K562 (cell line): ENCODE measurements at regions not wholly inside any gene's neighbourhood (a gene's known extent, or its start where the extent isn't known, plus 50 kb on each side); places are given as distances from the start of the nearest gene placed in this dataset.
"Not testable (repeated sequence)": the region's sequence is repeated elsewhere in the genome, so short reads cannot be mapped to it uniquely, and the experiment has no call there.

ENCODE experiments used
- ATAC-seq: fragments of 200-7000 bp; cut with Tn5 transposase; 3 replicates; pipeline ENCODE4 v1.9.1; 2020; ENCODE audit warnings: moderate library complexity
- BruUV-seq: library from RNA; stranded (reverse); fragments of 400-500 nt; replicated peaks from 2 replicates; lab custom pipeline; 2021; lab: Mats Ljungman, UMichigan
- CTCF ChIA-PET: fragments of 300-600 bp; formaldehyde crosslinking; extraction: SDS; loops from one replicate; lab custom pipeline; 2021; ENCODE audit warnings: low intra/inter-chr PET ratio; lab: Yijun Ruan, JAX
- POLR2A ChIA-PET: fragments of 300-600, 350-650 bp; sonication (Branson Sonifier 250); formaldehyde crosslinking; extraction: SDS; loops from one replicate; lab custom pipeline; 2021; ENCODE audit warnings: antibody characterized with exemption, inconsistent platforms; lab: Yijun Ruan, JAX
- DNase-seq, 4 experiments: peaks; one replicate each; pipeline versions ENCODE4 v3.0.0 to v3.0.0-alpha.2; 2011 to 2018; ENCODE audit warnings: low spot score in 3 of 4, mixed read lengths in 3 of 4; ENCODE audit errors: extremely low read depth in 1 of 4
- FAIRE-seq: peaks from 2 replicates; lab custom pipeline; 2011; peaks lifted over from hg19 to GRCh38; lab: Jason Lieb, UNC
- H2AFZ ChIP-seq: 2 replicates; pipeline ENCODE4 v1.6.0; 2011; ENCODE audit warnings: low read depth, low read length, control low read depth, inconsistent platforms
- H3K27ac ChIP-seq: fragments of 200-600 bp; 3 replicates; pipeline ENCODE4 v1.8.0; 2011; ENCODE audit warnings: low read depth, mild to moderate bottlenecking, control low read depth, inconsistent platforms, low read length, moderate library complexity, mixed read lengths; ENCODE audit errors: extremely low read depth
- H3K27me3 ChIP-seq, 2 experiments: fragments of 300-600 bp in 1 of 2; 2 replicates in 1 of 2; 3 replicates in 1 of 2; pipeline versions ENCODE4 v1.6.0 to v1.8.0; 2011; ENCODE audit warnings: inconsistent platforms in 2 of 2, low read length in 2 of 2, mild to moderate bottlenecking in 1 of 2, mixed read lengths in 1 of 2, moderate library complexity in 1 of 2; ENCODE audit not compliant: control insufficient read depth in 2 of 2, insufficient read depth in 2 of 2
- H3K36me3 ChIP-seq: fragments of 300-600 bp; 3 replicates; pipeline ENCODE4 v1.8.0; 2011; ENCODE audit warnings: mild to moderate bottlenecking, low read length, inconsistent platforms; ENCODE audit not compliant: control insufficient read depth, insufficient read depth
- H3K4me1 ChIP-seq, 2 experiments: fragments of 200-600 bp in 1 of 2; replicated peaks in 1 of 2; 2 replicates in 1 of 2; 3 replicates in 1 of 2; pipeline versions ENCODE4 v1.5.1 to v1.8.0; 2011; ENCODE audit warnings: inconsistent platforms in 2 of 2, low read length in 2 of 2, mild to moderate bottlenecking in 1 of 2, mixed read lengths in 1 of 2, moderate library complexity in 1 of 2; ENCODE audit not compliant: control insufficient read depth in 2 of 2, insufficient read depth in 2 of 2
- H3K4me2 ChIP-seq: 2 replicates; pipeline ENCODE4 v1.6.1; 2011; ENCODE audit warnings: low read length, control low read depth, inconsistent platforms, mixed read lengths; ENCODE audit not compliant: insufficient read depth
- H3K4me3 ChIP-seq: fragments of 200-600 bp; sonication (generic), shearing (Covaris generic); 2 replicates; pipeline ENCODE4 v1.5.1; 2016; ENCODE audit warnings: control low read depth, inconsistent platforms
- H3K79me2 ChIP-seq: fragments of 200-600 bp; 3 replicates; pipeline ENCODE4 v1.8.0; 2011; ENCODE audit warnings: low read length, inconsistent platforms; ENCODE audit not compliant: control insufficient read depth, insufficient read depth
- H3K9ac ChIP-seq, 2 experiments: 2 replicates each; pipeline versions ENCODE4 v1.6.0 to v1.6.1; 2011; ENCODE audit warnings: low read depth in 2 of 2, low read length in 2 of 2, control low read depth in 1 of 2, inconsistent platforms in 1 of 2, mild to moderate bottlenecking in 1 of 2, mixed read lengths in 1 of 2; ENCODE audit not compliant: insufficient read depth in 1 of 2
- H3K9me1 ChIP-seq: one replicate; pipeline ENCODE4 v1.6.0; 2011; ENCODE audit warnings: inconsistent platforms, mild to moderate bottlenecking, low read length, moderate library complexity; ENCODE audit not compliant: control insufficient read depth, insufficient read depth
- H3K9me3 ChIP-seq: replicated peaks from 2 replicates; pipeline ENCODE4 v1.5.1; 2011; ENCODE audit warnings: low read depth, low read length, inconsistent platforms; ENCODE audit not compliant: control insufficient read depth, insufficient read depth
- H4K20me1 ChIP-seq: replicated peaks from 2 replicates; pipeline ENCODE4 v1.6.1; 2011; ENCODE audit warnings: low read length, inconsistent platforms, mixed read lengths; ENCODE audit not compliant: control insufficient read depth, insufficient read depth
- RFX1 ChIP-seq: fragments of 450-650 bp; IDR thresholded peaks from 2 replicates; pipeline ENCODE4 v1.6.1; 2016; ENCODE audit warnings: mild to moderate bottlenecking, moderate library complexity
- WGBS: fragments of 100-300 bp; shearing (Covaris generic); methylation state at CpG from one replicate; pipeline ENCODE4 v1.1.6; 2016; ENCODE audit warnings: low coverage, mixed read lengths; ENCODE audit not compliant: insufficient coverage; ENCODE audit errors: missing lambda C conversion rate; 5-methylcytosine and 5-hydroxymethylcytosine counted together
- in situ Hi-C: fragments of 300-500 bp; cut with MboI; formaldehyde crosslinking; loops from 4 replicates; pipeline ENCODE4 v1.15.0; 2018; ENCODE audit warnings: inconsistent platforms, mixed read lengths
- intact Hi-C: fragments of 100-400 bp; cut with micrococcal nuclease; formaldehyde crosslinking; loops from 2 replicates; pipeline ENCODE4 v1.14.2; 2022

DNA sequence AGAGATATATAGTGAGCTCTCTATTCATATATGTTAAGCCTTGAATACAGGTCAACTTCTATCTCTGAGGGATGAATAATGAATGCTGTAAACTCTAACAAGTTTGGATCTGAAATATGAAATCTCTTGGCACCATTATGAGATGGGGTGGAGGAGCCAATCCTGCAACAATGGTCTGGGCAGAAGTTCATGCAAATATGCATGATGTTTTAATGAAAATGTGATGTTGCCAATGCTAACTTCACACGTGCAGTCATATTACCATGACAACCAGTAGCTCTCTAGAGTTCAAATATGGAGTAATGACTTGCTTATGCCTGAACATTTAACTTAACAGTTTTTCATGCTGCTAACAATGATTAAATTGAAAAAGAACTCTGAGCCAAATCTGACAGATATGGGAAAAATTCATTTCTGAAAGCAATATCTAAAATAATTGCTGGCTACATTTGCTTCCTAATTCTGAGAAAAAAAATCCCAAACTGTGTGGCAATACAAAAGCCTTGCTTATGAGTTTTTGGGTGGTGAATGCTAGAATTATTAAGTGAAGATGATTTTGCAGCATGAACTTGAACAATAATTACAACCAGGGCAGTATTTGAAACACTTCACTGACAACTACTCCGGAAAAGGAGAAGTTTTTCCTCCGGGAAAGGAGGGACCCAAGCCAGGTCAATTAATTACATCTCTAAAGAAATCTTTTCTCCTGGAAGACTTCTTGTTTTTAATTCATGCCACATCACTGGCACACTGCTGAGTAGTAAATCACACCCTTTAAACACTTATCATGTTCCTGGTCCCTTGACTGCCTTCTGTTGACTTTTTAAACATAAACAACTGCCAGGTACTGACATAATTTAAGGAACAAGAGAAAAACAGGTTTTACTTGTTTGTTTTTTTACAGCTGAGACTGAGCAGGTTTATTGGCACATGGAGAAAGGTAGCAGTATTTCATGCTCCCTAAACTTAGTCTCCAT is 65.8 kb upstream of the NOX4 start:
- ATAC-seq, H3K27me3 ChIP-seq, intact Hi-C loops, H4K20me1 ChIP-seq, H3K36me3 ChIP-seq, H3K4me3 ChIP-seq, H3K9me3 ChIP-seq, H3K9ac ChIP-seq, BruUV-seq, POLR2A ChIA-PET: not testable (repeated sequence)
- WGBS: 0% methylated on average over 3 of the region's 3 CpGs
- 0 out of 2 replicates have a peak, but pooled peaks have one; percentile 7 for TF ChIP-seq RFX1
- TF ChIP-seq, all 486 proteins: peak for 1; not testable (repeated sequence) for 485
- CTCF ChIA-PET, H2AFZ ChIP-seq, H3K4me2 ChIP-seq, DNase-seq, FAIRE-seq, H3K27ac ChIP-seq, H3K4me1 ChIP-seq, H3K79me2 ChIP-seq, in situ Hi-C loops, H3K9me1 ChIP-seq: not testable (repeated sequence)

GRCh38 chr11:89560598-89560997 is 69.4 kb upstream of the NOX4 start:
- DNase-seq, CTCF ChIA-PET, H2AFZ ChIP-seq, H3K27me3 ChIP-seq, H3K9me3 ChIP-seq, in situ Hi-C loops, ATAC-seq, H3K36me3 ChIP-seq, H4K20me1 ChIP-seq, H3K4me3 ChIP-seq, H3K4me2 ChIP-seq, FAIRE-seq, POLR2A ChIA-PET, intact Hi-C loops, H3K9ac ChIP-seq, H3K27ac ChIP-seq, H3K4me1 ChIP-seq, BruUV-seq, H3K79me2 ChIP-seq, H3K9me1 ChIP-seq: not testable (repeated sequence)
- WGBS: 0% methylated on average over 2 of the region's 3 CpGs

GRCh38 chr11:89562731-89563130 is 71.6 kb upstream of the NOX4 start:
- FAIRE-seq, in situ Hi-C loops, BruUV-seq: not testable (repeated sequence)

More at GRCh38 chr11:89562731-89563130, 71.6 kb upstream of the NOX4 start:
- intact Hi-C loops, H3K27ac ChIP-seq, H3K9me1 ChIP-seq, H4K20me1 ChIP-seq, H3K9ac ChIP-seq, H3K9me3 ChIP-seq, H3K79me2 ChIP-seq, H3K27me3 ChIP-seq, DNase-seq, H3K4me2 ChIP-seq, ATAC-seq, POLR2A ChIA-PET, H2AFZ ChIP-seq, H3K36me3 ChIP-seq, H3K4me3 ChIP-seq, CTCF ChIA-PET, H3K4me1 ChIP-seq: not testable (repeated sequence)
- 4% methylated on average over 2 of the region's 2 CpGs for WGBS
